ENCODE measurements at regions not wholly inside any gene's neighbourhood (a gene's known extent, or its start where the extent isn't known, plus 50 kb on each side); places are given as distances from the start of the nearest gene placed in this dataset.
A peak's percentile ranks its signal among the peaks of the same experiment; 100 is the strongest.

GRCh38 chr7:116340201-116340847 is 130.0 kb downstream of the TES start:
- H3K36me3 ChIP-seq = no peaks in the 10 kb centered on the region
- no peaks in the 10 kb centered on the region for H3K27me3 ChIP-seq
- no peak for TF ChIP-seq CTCF (IDR thresholded peaks at IDR 0.05)
- H3K27ac ChIP-seq = no peak overlapping the region
- H3K4me3 ChIP-seq = no peak overlapping the region
- FAIRE-seq = no peak
- peak in 2 of 4 donors; percentile 11 to 35 for ATAC-seq
- WGBS, 2 donors = 82 to 92% methylated on average over 4 of the region's 4 CpGs
- peaks cover 14 to 20% (median 19%) of the 10 kb centered on the region in 3 donors for H3K4me1 ChIP-seq
- intact Hi-C loops (cut with DNase I) = no loop called here
- no peak for DNase-seq
- no peaks in the 10 kb centered on the region for H3K9me3 ChIP-seq

GRCh38 chr7:116340943-116341907 is 130.9 kb downstream of the TES start:
- DNase-seq (no peak), ATAC-seq (peak in 1 of 4 donors; percentile 40), FAIRE-seq (no peak)
- TF ChIP-seq CTCF (IDR thresholded peaks at IDR 0.05) = peak in 1 of 4 donors; percentile 10
- Histone ChIP-seq H3K9me3 (no peaks in the 10 kb centered on the region), H3K27me3 (no peaks in the 10 kb centered on the region), H3K4me3 (no peak overlapping the region), H3K4me1 (peaks cover 14 to 20% (median 19%) of the 10 kb centered on the region in 3 donors), H3K27ac (no peak overlapping the region), H3K36me3 (no peaks in the 10 kb centered on the region)
- WGBS, 2 donors = 88 to 90% methylated on average over 9 of the region's 9 CpGs
- intact Hi-C loops (cut with DNase I) = no loop called here

- Histone ChIP-seq H3K27me3 (no peaks in the 10 kb centered on the region), H3K36me3 (no peaks in the 10 kb centered on the region), H3K27ac (no peak overlapping the region), H3K9me3 (no peaks in the 10 kb centered on the region), H3K4me1 (peaks cover 14 to 20% (median 19%) of the 10 kb centered on the region in 3 donors), H3K4me3 (no peak overlapping the region)
- intact Hi-C loops (cut with DNase I) = no loop called here
- FAIRE-seq = no peak
- ATAC-seq = no peak
- DNase-seq = no peak
- TF ChIP-seq CTCF (IDR thresholded peaks at IDR 0.05) = no peak
Observed at GRCh38 chr7:116342125-116342524, 131.8 kb downstream of the TES start.

GRCh38 chr7:116347151-116347832 is 137.0 kb downstream of the TES start:
- intact Hi-C loops (cut with DNase I) = no loop called here
- Histone ChIP-seq H3K4me1 (no peaks in the 10 kb centered on the region), H3K27ac (no peak overlapping the region), H3K27me3 (no peaks in the 10 kb centered on the region), H3K4me3 (no peak overlapping the region), H3K36me3 (no peaks in the 10 kb centered on the region), H3K9me3 (no peaks in the 10 kb centered on the region)
- ATAC-seq = no peak
- WGBS, 2 donors = 91 to 93% methylated on average over 3 of the region's 3 CpGs
- TF ChIP-seq CTCF (IDR thresholded peaks at IDR 0.05) = no peak
- no peak for FAIRE-seq
- DNase-seq = no peak
